ENCODE measurements at regions not wholly inside any gene's neighbourhood (a gene's known extent, or its start where the extent isn't known, plus 50 kb on each side); places are given as distances from the start of the nearest gene placed in this dataset.

DNA sequence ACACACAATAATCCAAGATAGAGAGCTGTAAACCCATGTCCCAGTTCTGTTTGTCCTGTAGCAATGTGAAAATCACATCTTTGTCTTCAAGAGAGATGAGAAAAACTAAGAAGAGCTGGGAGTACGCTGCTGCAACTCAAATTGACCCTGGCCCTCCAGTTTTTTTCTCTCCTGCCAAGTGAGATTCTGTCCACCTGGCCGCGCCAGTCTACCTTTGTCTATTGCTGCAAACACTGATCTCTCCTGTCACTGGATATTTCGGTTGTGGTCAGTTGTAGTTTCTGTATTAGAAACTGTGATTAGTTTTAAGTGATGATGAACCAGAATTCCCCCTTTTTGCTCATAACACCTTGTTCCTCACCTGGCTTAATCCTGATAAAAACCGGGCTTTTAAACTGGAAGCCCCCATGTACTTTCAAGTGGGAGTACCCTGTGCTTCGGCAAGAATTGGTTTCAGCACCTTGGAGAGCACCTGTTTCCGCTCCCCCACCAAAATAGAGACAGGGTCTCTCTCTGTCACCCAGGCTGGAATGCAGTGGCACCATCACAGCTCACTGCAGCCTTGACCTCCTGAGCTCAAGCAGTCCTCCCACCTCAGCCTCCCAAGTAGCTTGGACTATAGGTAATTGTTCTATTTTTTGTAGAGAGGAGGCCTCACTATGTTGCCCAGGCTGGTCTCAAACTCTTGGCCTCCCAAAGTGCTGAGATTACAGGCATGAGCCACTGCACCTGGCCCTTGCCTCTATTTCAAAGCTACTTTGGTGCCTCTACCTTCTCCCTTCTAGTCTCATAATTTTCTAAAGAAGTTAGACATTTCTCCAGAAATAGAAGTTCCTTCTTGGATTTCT is 156.8 kb downstream of the PHETA1 start:
- no peak overlapping the region for H3K27ac ChIP-seq (ENCODE audit: low read depth in 1 of 2, low read length in 2 of 2)
- TF ChIP-seq, protein P1, sequence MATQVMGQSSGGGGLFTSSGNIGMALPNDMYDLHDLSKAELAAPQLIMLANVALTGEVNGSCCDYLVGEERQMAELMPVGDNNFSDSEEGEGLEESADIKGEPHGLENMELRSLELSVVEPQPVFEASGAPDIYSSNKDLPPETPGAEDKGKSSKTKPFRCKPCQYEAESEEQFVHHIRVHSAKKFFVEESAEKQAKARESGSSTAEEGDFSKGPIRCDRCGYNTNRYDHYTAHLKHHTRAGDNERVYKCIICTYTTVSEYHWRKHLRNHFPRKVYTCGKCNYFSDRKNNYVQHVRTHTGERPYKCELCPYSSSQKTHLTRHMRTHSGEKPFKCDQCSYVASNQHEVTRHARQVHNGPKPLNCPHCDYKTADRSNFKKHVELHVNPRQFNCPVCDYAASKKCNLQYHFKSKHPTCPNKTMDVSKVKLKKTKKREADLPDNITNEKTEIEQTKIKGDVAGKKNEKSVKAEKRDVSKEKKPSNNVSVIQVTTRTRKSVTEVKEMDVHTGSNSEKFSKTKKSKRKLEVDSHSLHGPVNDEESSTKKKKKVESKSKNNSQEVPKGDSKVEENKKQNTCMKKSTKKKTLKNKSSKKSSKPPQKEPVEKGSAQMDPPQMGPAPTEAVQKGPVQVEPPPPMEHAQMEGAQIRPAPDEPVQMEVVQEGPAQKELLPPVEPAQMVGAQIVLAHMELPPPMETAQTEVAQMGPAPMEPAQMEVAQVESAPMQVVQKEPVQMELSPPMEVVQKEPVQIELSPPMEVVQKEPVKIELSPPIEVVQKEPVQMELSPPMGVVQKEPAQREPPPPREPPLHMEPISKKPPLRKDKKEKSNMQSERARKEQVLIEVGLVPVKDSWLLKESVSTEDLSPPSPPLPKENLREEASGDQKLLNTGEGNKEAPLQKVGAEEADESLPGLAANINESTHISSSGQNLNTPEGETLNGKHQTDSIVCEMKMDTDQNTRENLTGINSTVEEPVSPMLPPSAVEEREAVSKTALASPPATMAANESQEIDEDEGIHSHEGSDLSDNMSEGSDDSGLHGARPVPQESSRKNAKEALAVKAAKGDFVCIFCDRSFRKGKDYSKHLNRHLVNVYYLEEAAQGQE (IDR thresholded peaks at IDR 0.05): peak; percentile 97
- TF ChIP-seq HNF4A (conservative IDR thresholded peaks at IDR 0.05): no peak
- H3K27me3 ChIP-seq (ENCODE audit: control insufficient read depth in 4 of 4, insufficient read depth in 4 of 4, low read length in 3 of 4): no peaks in the 10 kb centered on the region
- 74% methylated on average over 7 of the region's 7 CpGs for WGBS
- H3K9ac ChIP-seq (ENCODE audit: low read depth in 1 of 2, low read length in 2 of 2): no peak overlapping the region
- no peaks in the 10 kb centered on the region for H3K4me1 ChIP-seq (ENCODE audit: control insufficient read depth in 4 of 4, insufficient read depth in 4 of 4, low read length in 3 of 4)
- no peak for DNase-seq (ENCODE audit: low spot score)
- H3K9me3 ChIP-seq (ENCODE audit: control insufficient read depth in 4 of 4, low read length in 3 of 4): no peaks in the 10 kb centered on the region
- no peak overlapping the region for H3K4me3 ChIP-seq (ENCODE audit: low read depth in 1 of 3, low read length in 3 of 3)
- peaks cover 0 to 26% (median 16%) of the 10 kb centered on the region in 4 donors for H3K36me3 ChIP-seq (ENCODE audit: control insufficient read depth in 4 of 4, insufficient read depth in 3 of 4, low read depth in 1 of 4, low read length in 3 of 4)

- H3K4me3 ChIP-seq (ENCODE audit: low read depth in 1 of 3, low read length in 3 of 3): no peak overlapping the region
- WGBS: 81% methylated on average over 4 of the region's 4 CpGs
- no peak for DNase-seq (ENCODE audit: low spot score)
- no peak for TF ChIP-seq FOXA1 (IDR thresholded peaks at IDR 0.05)
- TF ChIP-seq GABPA (IDR thresholded peaks at IDR 0.05 in 1 of 2, conservative IDR thresholded peaks at IDR 0.05 in 1 of 2): no peak
- no peak for TF ChIP-seq SP1 (IDR thresholded peaks at IDR 0.05)
- TF ChIP-seq RAD21 (IDR thresholded peaks at IDR 0.05): no peak
- TF ChIP-seq, protein P2, sequence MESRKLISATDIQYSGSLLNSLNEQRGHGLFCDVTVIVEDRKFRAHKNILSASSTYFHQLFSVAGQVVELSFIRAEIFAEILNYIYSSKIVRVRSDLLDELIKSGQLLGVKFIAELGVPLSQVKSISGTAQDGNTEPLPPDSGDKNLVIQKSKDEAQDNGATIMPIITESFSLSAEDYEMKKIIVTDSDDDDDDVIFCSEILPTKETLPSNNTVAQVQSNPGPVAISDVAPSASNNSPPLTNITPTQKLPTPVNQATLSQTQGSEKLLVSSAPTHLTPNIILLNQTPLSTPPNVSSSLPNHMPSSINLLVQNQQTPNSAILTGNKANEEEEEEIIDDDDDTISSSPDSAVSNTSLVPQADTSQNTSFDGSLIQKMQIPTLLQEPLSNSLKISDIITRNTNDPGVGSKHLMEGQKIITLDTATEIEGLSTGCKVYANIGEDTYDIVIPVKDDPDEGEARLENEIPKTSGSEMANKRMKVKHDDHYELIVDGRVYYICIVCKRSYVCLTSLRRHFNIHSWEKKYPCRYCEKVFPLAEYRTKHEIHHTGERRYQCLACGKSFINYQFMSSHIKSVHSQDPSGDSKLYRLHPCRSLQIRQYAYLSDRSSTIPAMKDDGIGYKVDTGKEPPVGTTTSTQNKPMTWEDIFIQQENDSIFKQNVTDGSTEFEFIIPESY (IDR thresholded peaks at IDR 0.05): no peak
- TF ChIP-seq RXRA (IDR thresholded peaks at IDR 0.05): no peak
- no peak for TF ChIP-seq YY1 (IDR thresholded peaks at IDR 0.05)
- TF ChIP-seq, protein P3, sequence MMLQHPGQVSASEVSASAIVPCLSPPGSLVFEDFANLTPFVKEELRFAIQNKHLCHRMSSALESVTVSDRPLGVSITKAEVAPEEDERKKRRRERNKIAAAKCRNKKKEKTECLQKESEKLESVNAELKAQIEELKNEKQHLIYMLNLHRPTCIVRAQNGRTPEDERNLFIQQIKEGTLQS (IDR thresholded peaks at IDR 0.05): no peak
- TF ChIP-seq, protein P4, sequence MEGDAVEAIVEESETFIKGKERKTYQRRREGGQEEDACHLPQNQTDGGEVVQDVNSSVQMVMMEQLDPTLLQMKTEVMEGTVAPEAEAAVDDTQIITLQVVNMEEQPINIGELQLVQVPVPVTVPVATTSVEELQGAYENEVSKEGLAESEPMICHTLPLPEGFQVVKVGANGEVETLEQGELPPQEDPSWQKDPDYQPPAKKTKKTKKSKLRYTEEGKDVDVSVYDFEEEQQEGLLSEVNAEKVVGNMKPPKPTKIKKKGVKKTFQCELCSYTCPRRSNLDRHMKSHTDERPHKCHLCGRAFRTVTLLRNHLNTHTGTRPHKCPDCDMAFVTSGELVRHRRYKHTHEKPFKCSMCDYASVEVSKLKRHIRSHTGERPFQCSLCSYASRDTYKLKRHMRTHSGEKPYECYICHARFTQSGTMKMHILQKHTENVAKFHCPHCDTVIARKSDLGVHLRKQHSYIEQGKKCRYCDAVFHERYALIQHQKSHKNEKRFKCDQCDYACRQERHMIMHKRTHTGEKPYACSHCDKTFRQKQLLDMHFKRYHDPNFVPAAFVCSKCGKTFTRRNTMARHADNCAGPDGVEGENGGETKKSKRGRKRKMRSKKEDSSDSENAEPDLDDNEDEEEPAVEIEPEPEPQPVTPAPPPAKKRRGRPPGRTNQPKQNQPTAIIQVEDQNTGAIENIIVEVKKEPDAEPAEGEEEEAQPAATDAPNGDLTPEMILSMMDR (IDR thresholded peaks at IDR 0.05; ENCODE audit: low read depth, low read length, missing input control): no peak
- no peaks in the 10 kb centered on the region for H3K27me3 ChIP-seq (ENCODE audit: control insufficient read depth in 4 of 4, insufficient read depth in 4 of 4, low read length in 3 of 4)
- no peak overlapping the region for H3K9ac ChIP-seq (ENCODE audit: low read depth in 1 of 2, low read length in 2 of 2)
- H3K27ac ChIP-seq (ENCODE audit: low read depth in 1 of 2, low read length in 2 of 2): no peak overlapping the region
- peaks cover 0 to 9% (median 5%) of the 10 kb centered on the region in 4 donors for H3K36me3 ChIP-seq (ENCODE audit: control insufficient read depth in 4 of 4, insufficient read depth in 3 of 4, low read depth in 1 of 4, low read length in 3 of 4)
- no peaks in the 10 kb centered on the region for H3K9me3 ChIP-seq (ENCODE audit: control insufficient read depth in 4 of 4, low read length in 3 of 4)
- H3K4me1 ChIP-seq (ENCODE audit: control insufficient read depth in 4 of 4, insufficient read depth in 4 of 4, low read length in 3 of 4): no peaks in the 10 kb centered on the region
Measured at GRCh38 chr12:111209811-111210210, 159.1 kb downstream of the PHETA1 start.
